Stimulated activated CD4-positive, alpha-beta T cell treated with anti-CD3 and anti-CD28 coated beads, Interleukin-12 subunit alpha, Interleukin-12 subunit beta, amount 100 ng/mL, for 4 hours (primary cell): ENCODE measurements at regions not wholly inside any gene's neighbourhood (a gene's known extent, or its start where the extent isn't known, plus 50 kb on each side); places are given as distances from the start of the nearest gene placed in this dataset.
"Not testable (repeated sequence)": the region's sequence is repeated elsewhere in the genome, so short reads cannot be mapped to it uniquely, and the experiment has no call there.

ENCODE experiments used
- DNase-seq: peaks from one replicate; pipeline ENCODE4 v3.0.0-alpha.2; 2020

- DNase-seq, result no peak
These were observed 288.3 kb upstream of the AMIGO2 start for GRCh38 chr12:47367912-47368537.

GRCh38 chr12:47366579-47366978, 286.8 kb upstream of the AMIGO2 start:
- no peak for DNase-seq

- no peak for DNase-seq
These were observed 286.4 kb upstream of the AMIGO2 start for GRCh38 chr12:47366157-47366556.

GRCh38 chr12:47365443-47366076, 285.8 kb upstream of the AMIGO2 start:
- DNase-seq, result not testable (repeated sequence)

GRCh38 chr12:47364261-47364660, 284.5 kb upstream of the AMIGO2 start:
- no peak for DNase-seq

- no peak for DNase-seq
These were observed 282.5 kb upstream of the AMIGO2 start for GRCh38 chr12:47362126-47362705.

GRCh38 chr12:47361389-47362021, 281.7 kb upstream of the AMIGO2 start:
- peak; percentile 43 for DNase-seq

GRCh38 chr12:47360771-47361388, 281.1 kb upstream of the AMIGO2 start:
- no peak for DNase-seq

- no peak for DNase-seq
These were observed 280.3 kb upstream of the AMIGO2 start for GRCh38 chr12:47360093-47360480.

- no peak for DNase-seq
These were observed 279.7 kb upstream of the AMIGO2 start for GRCh38 chr12:47359310-47360092.

- DNase-seq, result not testable (repeated sequence)
These were observed 277.2 kb upstream of the AMIGO2 start for GRCh38 chr12:47357006-47357405.

GRCh38 chr12:47356129-47356700, 276.5 kb upstream of the AMIGO2 start:
- no peak for DNase-seq

GRCh38 chr12:47353508-47353907, 273.7 kb upstream of the AMIGO2 start:
- no peak for DNase-seq

GRCh38 chr12:47352067-47352466, 272.3 kb upstream of the AMIGO2 start:
- DNase-seq, result no peak

- no peak for DNase-seq
These were observed 271.8 kb upstream of the AMIGO2 start for GRCh38 chr12:47351526-47351925.

GRCh38 chr12:47350062-47350408, 270.3 kb upstream of the AMIGO2 start:
- DNase-seq, result no peak

- peak; percentile 32 for DNase-seq
These were observed 269.6 kb upstream of the AMIGO2 start for GRCh38 chr12:47349137-47350061.

- DNase-seq, result no peak
These were observed 268.4 kb upstream of the AMIGO2 start for GRCh38 chr12:47348206-47348605.

- DNase-seq, result no peak
These were observed 266.7 kb upstream of the AMIGO2 start for GRCh38 chr12:47346251-47347019.
